ENCODE measurements at regions not wholly inside any gene's neighbourhood (a gene's known extent, or its start where the extent isn't known, plus 50 kb on each side); places are given as distances from the start of the nearest gene placed in this dataset.
A peak's percentile ranks its signal among the peaks of the same experiment; 100 is the strongest.

- no peak for DNase-seq (ENCODE audit: low spot score)
Measured at GRCh38 chr3:72257738-72258137, 472.8 kb upstream of the PROK2 start.

DNA sequence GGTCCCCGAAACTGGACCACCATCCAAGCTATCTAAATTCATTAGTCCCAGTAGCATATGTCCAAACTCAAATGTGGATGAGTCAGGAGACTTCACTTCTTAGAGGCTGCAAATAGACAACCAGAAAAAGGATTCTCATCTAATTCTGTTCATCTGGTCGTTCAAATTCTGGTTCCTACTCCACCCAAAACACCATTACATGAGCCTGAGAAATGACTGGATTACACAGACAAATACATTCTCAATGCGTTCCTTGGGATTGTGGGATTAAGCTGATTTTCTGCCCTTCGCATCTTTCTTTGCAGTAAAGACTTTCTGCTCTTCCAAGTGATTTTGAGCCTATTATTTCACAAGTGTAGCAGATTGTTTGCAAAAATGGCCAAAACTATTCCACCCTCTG lies 472.3 kb upstream of the PROK2 start:
- no peak for DNase-seq (ENCODE audit: low spot score)

DNA sequence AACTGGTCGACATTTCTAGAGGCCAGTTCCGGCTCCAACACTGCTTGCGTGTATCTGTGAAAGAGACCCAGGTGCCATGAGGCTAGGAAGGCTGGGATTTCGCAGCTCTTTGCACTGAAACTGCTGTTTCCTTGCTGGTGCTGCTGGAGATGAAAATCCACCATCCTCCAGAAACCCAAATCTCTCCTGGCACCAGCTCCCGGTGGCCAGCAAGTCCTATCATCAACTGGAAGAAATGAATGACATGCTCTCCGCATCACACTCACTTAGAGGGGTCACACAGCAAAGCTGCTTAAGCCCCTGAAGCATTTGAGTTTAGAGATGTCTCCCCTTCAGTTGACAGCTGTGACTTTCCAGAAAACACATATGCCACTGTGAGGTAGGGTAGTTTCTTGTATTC lies 471.8 kb upstream of the PROK2 start:
- DNase-seq (ENCODE audit: low spot score) = no peak

GRCh38 chr3:72255791-72256559 lies 471.0 kb upstream of the PROK2 start:
- DNase-seq (ENCODE audit: low spot score) = peak; percentile 86

DNA sequence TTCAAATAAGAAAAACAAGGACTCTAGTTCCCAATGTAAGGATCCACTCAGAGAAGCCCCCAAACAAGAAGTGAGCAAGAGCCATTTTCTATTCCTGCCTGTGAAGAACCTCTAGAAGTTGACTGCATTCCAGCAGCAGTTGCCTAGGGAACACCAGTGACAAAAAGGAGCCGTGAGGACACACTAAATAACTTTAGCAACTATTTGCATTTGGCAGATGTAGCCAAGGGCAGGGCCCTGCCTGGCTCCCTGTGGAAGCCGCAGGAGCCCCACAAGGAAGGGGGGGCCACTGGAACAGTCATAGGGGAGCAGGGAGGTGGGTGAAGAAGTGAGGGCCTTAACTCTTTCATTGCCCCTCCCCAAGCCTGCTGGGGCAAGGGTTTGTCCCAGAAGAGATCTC lies 470.2 kb upstream of the PROK2 start:
- DNase-seq (ENCODE audit: low spot score) = peak; percentile 63

DNA sequence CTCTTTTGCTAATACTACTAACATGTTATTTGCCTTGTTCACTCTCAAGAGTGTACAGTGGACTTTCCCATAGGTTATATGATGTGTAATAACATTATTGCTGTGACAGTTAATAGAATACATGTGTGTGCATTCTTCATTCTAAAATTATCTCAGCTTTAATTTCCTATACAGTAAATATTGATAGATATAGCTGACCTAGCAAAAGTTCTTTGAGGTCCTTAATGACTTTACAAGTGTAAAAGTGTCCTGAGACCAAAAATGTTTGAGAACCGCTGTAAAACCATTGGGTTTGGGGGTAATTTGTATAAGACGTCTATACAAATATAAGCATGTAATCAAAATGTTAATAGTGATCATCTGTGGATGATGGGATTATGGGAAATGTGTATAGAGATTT lies 469.5 kb upstream of the PROK2 start:
- DNase-seq (ENCODE audit: low spot score) = no peak

GRCh38 chr3:72250725-72251124 lies 465.8 kb upstream of the PROK2 start:
- no peak for DNase-seq (ENCODE audit: low spot score)

- DNase-seq (ENCODE audit: low spot score) = no peak
Measured at GRCh38 chr3:72248869-72249268, 463.9 kb upstream of the PROK2 start.

GRCh38 chr3:72248389-72248761 lies 463.4 kb upstream of the PROK2 start:
- no peak for DNase-seq (ENCODE audit: low spot score)

- no peak for DNase-seq (ENCODE audit: low spot score)
Measured at GRCh38 chr3:72247645-72248388, 462.9 kb upstream of the PROK2 start.

GRCh38 chr3:72247126-72247525 lies 462.2 kb upstream of the PROK2 start:
- DNase-seq (ENCODE audit: low spot score) = no peak

- no peak for DNase-seq (ENCODE audit: low spot score)
Measured at GRCh38 chr3:72246685-72247084, 461.7 kb upstream of the PROK2 start.

DNA sequence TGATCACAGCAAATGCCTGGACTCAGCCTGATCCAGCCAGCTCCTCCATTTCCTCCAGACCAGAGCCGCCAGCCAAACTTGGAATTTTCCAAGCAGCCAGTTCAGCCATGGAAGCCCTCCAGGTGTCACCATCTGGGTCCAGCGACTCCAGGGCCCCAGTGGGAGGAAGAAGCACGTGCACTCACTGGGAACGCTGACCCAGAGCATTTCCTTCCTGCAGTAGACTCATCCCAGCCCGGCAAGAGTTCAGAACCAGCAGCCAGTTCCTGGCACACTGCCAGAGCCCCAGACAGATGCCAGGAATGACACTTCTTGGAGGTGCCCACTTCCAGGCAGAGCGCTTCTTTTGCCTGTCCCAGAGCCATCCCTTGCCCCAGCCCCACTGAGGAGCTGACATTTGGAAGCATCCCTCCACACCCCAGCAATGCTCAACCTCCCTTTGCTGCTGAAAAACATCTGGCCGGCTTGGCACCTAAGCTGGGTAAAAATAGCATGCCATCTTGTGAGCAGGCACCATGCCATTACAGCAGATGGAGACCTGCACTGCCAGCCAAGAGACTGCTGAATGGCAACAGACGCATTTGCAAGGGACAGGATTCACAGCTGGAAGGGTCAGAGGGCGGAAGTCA lies 460.3 kb upstream of the PROK2 start:
- DNase-seq (ENCODE audit: low spot score) = no peak

DNA sequence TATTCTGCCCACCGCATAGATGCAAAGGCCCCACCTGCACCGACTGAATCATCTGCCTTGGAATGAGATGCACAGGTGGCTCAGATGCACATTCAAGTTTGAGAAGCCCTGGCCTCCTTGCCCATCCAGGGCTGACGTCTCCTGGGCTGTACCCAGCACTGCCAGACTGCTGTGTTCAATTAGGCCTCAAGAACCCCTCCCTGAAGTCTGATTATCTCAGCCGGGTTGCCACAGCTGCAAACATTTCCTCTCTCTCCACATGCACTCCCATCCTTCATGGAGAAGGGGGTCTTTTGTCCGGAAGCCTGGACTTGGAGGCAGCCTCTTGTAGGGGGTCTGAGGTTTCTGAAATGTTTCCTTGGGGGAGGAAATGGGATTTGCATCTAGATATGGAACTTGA lies 459.4 kb upstream of the PROK2 start:
- DNase-seq (ENCODE audit: low spot score) = no peak

DNA sequence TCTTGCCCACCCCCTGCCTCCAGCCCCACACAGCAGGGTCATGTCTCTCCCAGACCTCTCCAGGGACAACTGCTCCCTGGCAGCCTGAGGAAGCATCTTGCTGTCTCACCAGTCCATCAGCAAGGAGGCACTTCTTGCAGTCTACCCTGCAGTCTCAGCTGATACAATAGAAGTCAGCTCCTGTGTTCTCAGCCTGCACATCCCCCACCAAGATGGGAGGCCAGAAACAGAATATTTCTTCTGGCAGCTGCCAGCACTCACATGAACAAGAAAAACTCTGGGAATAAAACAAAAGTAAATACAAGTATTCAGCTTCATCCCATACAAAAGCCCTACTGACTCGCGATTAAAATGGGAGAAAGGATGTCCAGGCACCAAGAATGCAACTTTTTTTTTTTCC lies 457.4 kb upstream of the PROK2 start:
- DNase-seq (ENCODE audit: low spot score) = no peak

- DNase-seq (ENCODE audit: low spot score) = no peak
Measured at GRCh38 chr3:72241525-72241924, 456.6 kb upstream of the PROK2 start.

DNA sequence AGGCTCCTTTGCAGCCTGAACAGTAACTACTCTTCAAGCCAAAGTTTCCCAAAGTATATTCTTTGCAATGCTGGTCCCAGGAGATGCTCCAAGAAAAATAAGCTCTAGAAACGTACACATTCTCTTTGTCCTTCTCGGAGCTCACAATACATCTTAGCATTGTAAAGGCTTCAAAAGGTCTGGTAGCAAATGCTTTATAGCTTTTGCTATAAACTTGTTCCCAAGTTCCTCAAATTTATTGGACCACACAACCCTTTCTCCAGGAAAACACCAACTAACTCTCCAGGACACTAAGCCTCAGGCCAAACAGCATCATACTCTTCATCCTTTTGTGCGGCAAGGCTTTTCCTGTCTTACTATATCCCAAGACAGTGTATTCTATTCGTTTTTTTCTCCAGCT lies 455.6 kb upstream of the PROK2 start:
- DNase-seq (ENCODE audit: low spot score) = no peak

DNA sequence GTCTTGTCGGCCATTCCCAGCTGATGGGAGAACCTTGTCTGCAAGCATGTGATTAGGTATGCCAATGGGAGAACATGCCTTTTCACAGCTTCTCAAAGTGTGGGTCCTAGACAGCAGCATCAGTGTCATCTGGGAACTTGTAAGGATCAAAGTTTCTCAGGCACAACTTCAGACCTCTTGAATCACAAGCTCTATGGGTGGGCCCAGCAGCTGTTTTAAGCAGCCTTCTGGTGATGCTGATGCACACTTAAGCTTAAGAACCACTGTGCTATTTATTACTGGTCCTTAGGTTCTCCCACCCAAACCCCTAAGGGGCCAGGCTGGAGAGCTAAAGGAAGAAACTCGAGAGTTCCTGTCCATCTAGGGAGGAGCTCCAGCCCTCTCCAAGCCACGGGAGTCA lies 453.9 kb upstream of the PROK2 start:
- DNase-seq (ENCODE audit: low spot score) = no peak

DNA sequence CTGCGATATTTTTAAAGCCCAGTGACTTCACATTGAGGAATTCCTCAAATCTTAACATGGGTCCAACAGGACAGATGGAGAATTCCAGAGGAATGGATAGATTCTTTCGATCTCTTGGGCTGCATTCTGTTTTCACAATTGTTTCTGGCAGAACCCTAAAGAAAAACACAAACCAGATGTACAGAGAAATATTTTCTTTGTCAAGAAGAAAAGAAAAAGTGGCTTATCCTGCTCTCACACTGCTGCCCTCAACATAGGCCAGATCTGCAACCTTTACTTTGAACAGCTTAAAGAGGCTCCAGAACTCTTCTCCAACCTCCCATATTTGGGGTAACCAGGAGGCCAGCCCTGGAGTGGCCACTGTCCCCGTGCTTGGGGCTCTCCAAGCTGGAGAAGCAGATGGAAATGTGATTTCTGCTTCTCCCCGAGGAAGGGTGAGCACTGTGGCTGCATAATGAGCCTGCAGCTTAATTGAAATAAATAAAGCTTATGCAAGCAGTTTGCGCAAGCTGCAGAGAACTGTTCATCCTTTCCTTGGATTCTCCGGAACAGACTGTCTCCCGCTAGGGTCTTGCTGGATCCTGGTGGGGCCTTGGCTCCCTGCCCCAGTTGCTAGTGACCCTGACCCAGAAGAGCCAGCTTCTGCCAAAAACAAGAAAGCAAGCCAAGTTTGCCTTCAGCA lies 453.2 kb upstream of the PROK2 start:
- DNase-seq (ENCODE audit: low spot score) = no peak

GRCh38 chr3:72237679-72238009 lies 452.7 kb upstream of the PROK2 start:
- no peak for DNase-seq (ENCODE audit: low spot score)

DNA sequence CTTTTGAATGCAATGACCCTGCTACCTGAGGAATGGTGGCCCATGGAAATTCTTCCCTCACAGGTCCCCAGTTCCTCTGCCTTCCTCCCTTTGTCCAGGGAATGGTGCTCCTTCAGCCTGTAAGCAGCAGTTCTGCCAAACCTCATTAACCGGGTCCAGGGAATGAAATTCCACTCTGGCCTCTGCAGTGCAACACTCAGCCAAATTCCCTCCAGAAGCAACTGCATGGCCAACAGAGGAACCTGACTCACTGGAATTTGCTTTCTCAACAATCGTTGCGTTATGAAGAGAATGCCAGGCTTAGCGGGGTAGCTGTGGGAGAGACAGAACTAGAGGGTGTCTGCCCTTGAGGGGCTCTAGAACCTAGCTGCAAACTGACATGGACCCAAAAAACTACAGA lies 449.4 kb upstream of the PROK2 start:
- no peak for DNase-seq (ENCODE audit: low spot score)

DNA sequence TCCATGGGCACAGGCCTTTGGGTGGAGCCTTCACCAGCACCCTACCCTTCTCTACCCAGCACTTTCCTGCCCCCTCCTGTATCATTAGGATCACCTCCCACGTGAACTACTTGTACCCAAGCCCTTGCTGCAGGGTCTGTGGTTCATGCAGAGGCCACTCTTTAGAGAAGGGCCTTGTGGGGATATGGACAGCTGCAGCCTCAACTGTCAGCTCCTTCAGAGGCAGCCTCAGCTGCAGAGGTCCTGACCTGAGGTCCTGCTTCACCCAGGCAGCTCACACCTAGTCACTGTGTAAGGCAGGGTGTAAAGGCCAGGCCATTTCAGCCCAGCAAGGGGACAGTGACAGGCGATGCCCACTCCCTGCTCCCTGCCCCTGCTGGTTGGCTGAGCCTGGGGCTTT lies 448.6 kb upstream of the PROK2 start:
- no peak for DNase-seq (ENCODE audit: low spot score)

DNA sequence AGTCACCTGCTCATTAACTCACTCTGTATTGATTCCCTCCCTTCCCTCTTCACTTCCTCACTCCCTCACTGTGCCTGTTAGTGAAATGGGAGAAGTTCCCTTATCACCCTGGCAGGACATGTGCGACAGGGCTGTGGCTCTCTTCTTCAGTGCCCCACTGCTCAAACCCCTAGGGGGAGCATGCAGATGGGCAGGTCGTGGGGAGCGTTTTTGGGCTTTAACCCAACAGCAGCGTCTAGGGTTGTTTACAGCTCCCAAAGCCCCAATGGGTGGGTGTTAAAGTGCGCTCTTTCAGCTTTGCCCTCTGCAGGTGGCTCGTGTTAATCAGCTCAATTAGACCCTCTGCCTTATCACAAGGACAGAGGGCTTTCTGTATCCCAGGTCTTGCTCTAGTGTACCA lies 447.8 kb upstream of the PROK2 start:
- DNase-seq (ENCODE audit: low spot score) = no peak
